GM19023 (cell line): ENCODE measurements at regions not wholly inside any gene's neighbourhood (a gene's known extent, or its start where the extent isn't known, plus 50 kb on each side); places are given as distances from the start of the nearest gene placed in this dataset.

Experiments used
- ATAC-seq: cut with Tn5 transposase; IDR thresholded peaks from one replicate; pipeline ENCODE4 v1.9.1; 2021; ENCODE audit warnings: mild to moderate bottlenecking, moderate library complexity; ENCODE audit not compliant: unreplicated experiment

- no peak for ATAC-seq
Observed at GRCh38 chr10:78571286-78571685, 497.5 kb upstream of the ZMIZ1 start.

- no peak for ATAC-seq
Observed at GRCh38 chr10:78571891-78572290, 496.9 kb upstream of the ZMIZ1 start.

- no peak for ATAC-seq
Observed at GRCh38 chr10:78572565-78572964, 496.2 kb upstream of the ZMIZ1 start.

- no peak for ATAC-seq
Observed at GRCh38 chr10:78574547-78574946, 494.2 kb upstream of the ZMIZ1 start.

- no peak for ATAC-seq
Observed at GRCh38 chr10:78575400-78575799, 493.4 kb upstream of the ZMIZ1 start.

- ATAC-seq = no peak
Observed at GRCh38 chr10:78576276-78576675, 492.5 kb upstream of the ZMIZ1 start.

GRCh38 chr10:78577712-78578111 is 491.1 kb upstream of the ZMIZ1 start:
- ATAC-seq = no peak

GRCh38 chr10:78578929-78579328 is 489.8 kb upstream of the ZMIZ1 start:
- ATAC-seq = no peak

- ATAC-seq = no peak
Observed at GRCh38 chr10:78579576-78579975, 489.2 kb upstream of the ZMIZ1 start.

- ATAC-seq = no peak
Observed at GRCh38 chr10:78579995-78580394, 488.8 kb upstream of the ZMIZ1 start.

- no peak for ATAC-seq
Observed at GRCh38 chr10:78581133-78581694, 487.6 kb upstream of the ZMIZ1 start.

- ATAC-seq = no peak
Observed at GRCh38 chr10:78582540-78582939, 486.2 kb upstream of the ZMIZ1 start.

GRCh38 chr10:78584266-78584665 is 484.5 kb upstream of the ZMIZ1 start:
- ATAC-seq = no peak

GRCh38 chr10:78584681-78585080 is 484.1 kb upstream of the ZMIZ1 start:
- ATAC-seq = no peak

GRCh38 chr10:78585952-78586351 is 482.8 kb upstream of the ZMIZ1 start:
- ATAC-seq = no peak

- no peak for ATAC-seq
Observed at GRCh38 chr10:78588194-78588811, 480.5 kb upstream of the ZMIZ1 start.

- ATAC-seq = no peak
Observed at GRCh38 chr10:78589687-78590086, 479.1 kb upstream of the ZMIZ1 start.

GRCh38 chr10:78591066-78591465 is 477.7 kb upstream of the ZMIZ1 start:
- ATAC-seq = no peak

GRCh38 chr10:78594559-78595268 is 474.1 kb upstream of the ZMIZ1 start:
- no peak for ATAC-seq

- no peak for ATAC-seq
Observed at GRCh38 chr10:78595269-78595619, 473.5 kb upstream of the ZMIZ1 start.

- ATAC-seq = no peak
Observed at GRCh38 chr10:78596556-78596955, 472.2 kb upstream of the ZMIZ1 start.

GRCh38 chr10:78597796-78598555 is 470.8 kb upstream of the ZMIZ1 start:
- no peak for ATAC-seq
